NT2/D1 (cell line): ENCODE measurements at regions not wholly inside any gene's neighbourhood (a gene's known extent, or its start where the extent isn't known, plus 50 kb on each side); places are given as distances from the start of the nearest gene placed in this dataset.

ENCODE experiments used
- SUZ12 ChIP-seq: IDR thresholded peaks from 2 replicates; pipeline ENCODE4 v1.6.1; 2011; ENCODE audit not compliant: insufficient read length, insufficient read depth; ENCODE audit errors: extremely low read depth
- YY1 ChIP-seq: IDR thresholded peaks from 2 replicates; pipeline ENCODE4 v1.6.1; 2011; ENCODE audit not compliant: insufficient read length, insufficient read depth
- ZNF274 ChIP-seq: IDR thresholded peaks from 2 replicates; pipeline ENCODE4 v1.6.1; 2011; ENCODE audit warnings: mild to moderate bottlenecking, low read depth, low read length

DNA sequence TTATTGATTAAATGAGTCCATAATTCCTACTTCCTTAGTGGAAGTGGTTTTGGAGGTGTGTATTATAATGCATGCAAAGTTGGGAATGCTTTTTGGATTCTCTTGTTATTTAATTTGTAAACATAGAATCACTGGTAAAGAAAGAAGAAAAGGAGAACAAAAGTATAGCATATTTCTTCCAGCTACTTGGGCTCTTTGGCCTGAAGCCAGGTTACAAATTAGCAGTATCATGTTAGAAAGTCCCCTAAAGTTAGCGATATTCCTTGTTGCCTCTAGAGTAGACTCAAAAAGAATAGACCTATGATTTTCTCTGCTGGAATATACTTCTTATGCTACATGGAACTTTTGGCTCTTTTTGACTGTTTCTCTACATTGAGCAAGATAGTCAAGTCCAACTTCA, 60.6 kb upstream of the CD28 start:
- no peak for TF ChIP-seq ZNF274
- TF ChIP-seq YY1 = no peak
- TF ChIP-seq SUZ12 = no peak
